ENCODE measurements at regions not wholly inside any gene's neighbourhood (a gene's known extent, or its start where the extent isn't known, plus 50 kb on each side); places are given as distances from the start of the nearest gene placed in this dataset.

DNA sequence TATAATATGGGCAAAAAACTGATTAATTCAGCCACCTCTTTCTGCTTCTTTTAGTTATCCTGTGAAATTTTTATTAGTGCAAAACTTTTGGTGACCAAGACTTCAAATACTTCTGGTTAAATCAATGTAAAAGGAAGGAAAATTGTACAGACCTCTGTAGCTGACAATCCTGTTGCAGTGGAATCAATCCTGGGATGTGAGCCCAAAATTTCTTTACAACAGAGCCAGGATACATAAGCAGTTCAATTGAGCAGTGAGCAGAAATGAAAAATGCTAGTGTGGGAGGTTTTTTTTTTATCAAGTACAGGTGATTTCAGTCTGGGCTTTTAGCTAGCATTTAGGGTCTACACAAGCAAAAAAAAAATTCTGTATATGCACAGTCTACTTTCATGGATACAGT, 398.0 kb downstream of the OTOL1 start:
- Histone ChIP-seq H3K27me3 (ENCODE audit: control insufficient read depth, insufficient read depth, low read length) (no peaks in the 10 kb centered on the region), H3K4me3 (ENCODE audit: low read depth, low read length) (no peak overlapping the region), H3K36me3 (ENCODE audit: control insufficient read depth, insufficient read depth, low read length) (no peaks in the 10 kb centered on the region)
- TF ChIP-seq, protein P1, sequence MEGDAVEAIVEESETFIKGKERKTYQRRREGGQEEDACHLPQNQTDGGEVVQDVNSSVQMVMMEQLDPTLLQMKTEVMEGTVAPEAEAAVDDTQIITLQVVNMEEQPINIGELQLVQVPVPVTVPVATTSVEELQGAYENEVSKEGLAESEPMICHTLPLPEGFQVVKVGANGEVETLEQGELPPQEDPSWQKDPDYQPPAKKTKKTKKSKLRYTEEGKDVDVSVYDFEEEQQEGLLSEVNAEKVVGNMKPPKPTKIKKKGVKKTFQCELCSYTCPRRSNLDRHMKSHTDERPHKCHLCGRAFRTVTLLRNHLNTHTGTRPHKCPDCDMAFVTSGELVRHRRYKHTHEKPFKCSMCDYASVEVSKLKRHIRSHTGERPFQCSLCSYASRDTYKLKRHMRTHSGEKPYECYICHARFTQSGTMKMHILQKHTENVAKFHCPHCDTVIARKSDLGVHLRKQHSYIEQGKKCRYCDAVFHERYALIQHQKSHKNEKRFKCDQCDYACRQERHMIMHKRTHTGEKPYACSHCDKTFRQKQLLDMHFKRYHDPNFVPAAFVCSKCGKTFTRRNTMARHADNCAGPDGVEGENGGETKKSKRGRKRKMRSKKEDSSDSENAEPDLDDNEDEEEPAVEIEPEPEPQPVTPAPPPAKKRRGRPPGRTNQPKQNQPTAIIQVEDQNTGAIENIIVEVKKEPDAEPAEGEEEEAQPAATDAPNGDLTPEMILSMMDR (IDR thresholded peaks at IDR 0.05; ENCODE audit: insufficient read depth, low read length, severe bottlenecking): no peak
- DNase-seq (ENCODE audit: low read depth): no peak
- no peak for FAIRE-seq

DNA sequence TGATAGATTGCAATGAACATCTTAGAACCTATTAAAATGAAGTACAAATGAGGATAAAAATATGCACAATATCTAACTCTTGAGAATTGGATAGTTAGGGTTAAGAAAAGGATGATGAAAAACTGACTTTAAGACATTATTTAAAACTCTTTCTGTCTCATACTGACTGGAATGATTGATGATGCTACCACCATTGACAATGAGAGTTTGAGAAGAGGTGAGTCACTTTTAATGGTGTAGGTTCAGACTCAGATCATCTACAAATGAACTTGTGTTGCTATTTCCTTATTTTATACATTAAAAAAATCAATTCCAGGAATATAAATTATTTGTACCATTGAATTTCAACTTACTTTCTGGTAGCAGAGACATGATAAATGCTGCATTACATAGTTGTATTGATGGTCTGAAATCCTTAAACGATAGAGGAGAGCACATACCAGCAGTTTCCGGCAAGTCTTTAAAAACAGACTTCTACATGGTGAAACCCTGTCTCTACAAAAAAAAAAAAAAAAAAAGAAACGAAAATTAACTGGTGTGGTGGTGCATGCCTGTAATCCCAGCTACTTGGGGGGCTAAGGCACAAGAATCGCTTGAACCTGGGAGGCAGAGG, 409.0 kb downstream of the OTOL1 start:
- no peaks in the 10 kb centered on the region for H3K27me3 ChIP-seq (ENCODE audit: control insufficient read depth, insufficient read depth, low read length)
- TF ChIP-seq, protein P1 (IDR thresholded peaks at IDR 0.05; ENCODE audit: insufficient read depth, low read length, severe bottlenecking): no peak
- H3K36me3 ChIP-seq (ENCODE audit: control insufficient read depth, insufficient read depth, low read length): no peaks in the 10 kb centered on the region
- DNase-seq (ENCODE audit: low read depth) (no peak), FAIRE-seq (no peak)
- H3K4me3 ChIP-seq (ENCODE audit: low read depth, low read length): no peak overlapping the region

DNA sequence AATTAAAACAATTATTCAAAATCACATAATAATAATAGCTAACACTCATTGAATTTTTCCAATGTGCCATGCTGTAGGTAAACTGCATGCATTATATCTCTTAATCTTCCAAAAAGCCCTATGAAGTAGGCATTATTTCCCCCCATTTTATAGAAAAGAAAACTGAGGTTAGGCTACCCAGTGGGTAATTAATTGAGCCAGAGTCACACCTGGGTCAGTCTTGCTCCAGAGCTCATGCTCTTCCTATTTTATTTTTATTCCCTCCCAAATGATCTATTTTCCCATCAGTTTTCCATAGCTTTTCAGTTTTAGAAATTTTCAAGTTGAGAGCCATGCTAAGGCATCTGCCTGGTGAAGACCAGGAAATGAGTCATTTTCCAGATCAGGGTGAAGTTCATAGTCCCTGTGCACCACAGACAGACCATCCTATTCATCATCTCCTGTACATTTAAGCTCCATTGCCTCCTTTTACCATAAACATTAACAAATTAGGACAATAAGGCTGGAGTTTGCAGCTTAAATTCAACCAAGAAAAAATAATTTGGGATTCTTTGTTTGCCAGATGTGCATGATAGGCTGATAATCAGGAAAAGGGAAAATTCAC, 417.3 kb downstream of the OTOL1 start:
- Histone ChIP-seq H3K4me3 (ENCODE audit: low read depth, low read length) (no peak overlapping the region), H3K27me3 (ENCODE audit: control insufficient read depth, insufficient read depth, low read length) (no peaks in the 10 kb centered on the region), H3K36me3 (ENCODE audit: control insufficient read depth, insufficient read depth, low read length) (no peaks in the 10 kb centered on the region)
- TF ChIP-seq, protein P1 (IDR thresholded peaks at IDR 0.05; ENCODE audit: insufficient read depth, low read length, severe bottlenecking): no peak
- DNase-seq (ENCODE audit: low read depth): peak; percentile 17
- no peak for FAIRE-seq

DNA sequence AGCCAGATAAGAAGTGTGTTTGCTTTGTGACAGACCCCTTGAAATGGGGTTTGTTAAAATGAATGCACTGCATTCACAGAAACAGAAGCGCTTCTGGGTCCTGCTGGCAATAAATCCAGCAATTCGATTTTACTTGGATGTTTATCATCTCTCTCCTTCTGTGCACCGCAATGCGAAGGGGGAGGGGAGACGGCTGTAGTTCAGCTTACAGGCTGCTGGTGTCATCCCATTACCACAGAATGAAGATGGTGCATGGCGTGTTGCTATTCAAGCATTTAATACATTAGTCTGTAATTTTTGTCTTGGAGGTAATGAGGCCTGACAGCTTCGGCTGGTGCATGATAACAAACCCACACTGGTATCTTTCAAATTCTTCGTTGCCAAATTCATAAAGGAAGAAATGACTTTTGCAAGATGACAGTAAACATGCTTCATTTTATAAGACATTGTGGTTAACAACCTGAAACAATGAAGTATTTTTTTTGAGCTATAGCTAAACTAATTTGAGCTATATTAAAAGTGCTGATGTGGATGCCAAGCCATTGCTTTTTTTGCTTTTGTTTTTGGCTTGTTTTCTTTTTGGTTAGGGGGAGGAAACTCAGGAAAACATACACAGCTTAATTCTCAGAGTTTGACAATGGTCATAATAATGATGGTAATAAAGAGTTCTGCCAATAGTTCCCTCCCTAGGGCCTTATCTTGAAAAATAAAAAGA, 418.3 kb downstream of the OTOL1 start:
- Histone ChIP-seq H3K4me3 (ENCODE audit: low read depth, low read length) (no peak overlapping the region), H3K27me3 (ENCODE audit: control insufficient read depth, insufficient read depth, low read length) (no peaks in the 10 kb centered on the region), H3K36me3 (ENCODE audit: control insufficient read depth, insufficient read depth, low read length) (no peaks in the 10 kb centered on the region)
- TF ChIP-seq, protein P1 (IDR thresholded peaks at IDR 0.05; ENCODE audit: insufficient read depth, low read length, severe bottlenecking): no peak
- DNase-seq (ENCODE audit: low read depth) (no peak), FAIRE-seq (no peak)

DNA sequence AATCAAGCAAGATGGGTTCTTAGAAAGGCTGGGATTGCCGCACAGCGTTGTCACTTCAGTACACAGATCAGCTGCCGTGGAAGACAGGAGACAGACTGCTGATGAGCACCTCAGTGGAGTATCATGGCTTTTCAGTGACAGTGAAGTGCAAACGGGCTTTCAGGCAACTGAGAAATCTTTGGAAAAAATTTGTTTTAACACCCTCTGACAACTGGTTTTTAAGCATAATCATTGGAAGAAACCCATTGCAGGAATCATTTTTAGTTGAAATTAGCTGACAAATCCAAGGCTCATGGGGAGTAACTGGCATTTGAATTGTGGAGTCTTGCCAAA, 418.8 kb downstream of the OTOL1 start:
- H3K4me3 ChIP-seq (ENCODE audit: low read depth, low read length): no peak overlapping the region
- no peak for FAIRE-seq

More for the DNA sequence above, 418.8 kb downstream of the OTOL1 start:
- DNase-seq (ENCODE audit: low read depth): no peak
- TF ChIP-seq, protein P1 (IDR thresholded peaks at IDR 0.05; ENCODE audit: insufficient read depth, low read length, severe bottlenecking): no peak
- Histone ChIP-seq H3K27me3 (ENCODE audit: control insufficient read depth, insufficient read depth, low read length) (no peaks in the 10 kb centered on the region), H3K36me3 (ENCODE audit: control insufficient read depth, insufficient read depth, low read length) (no peaks in the 10 kb centered on the region)
